ENCODE measurements at regions not wholly inside any gene's neighbourhood (a gene's known extent, or its start where the extent isn't known, plus 50 kb on each side); places are given as distances from the start of the nearest gene placed in this dataset.

DNA sequence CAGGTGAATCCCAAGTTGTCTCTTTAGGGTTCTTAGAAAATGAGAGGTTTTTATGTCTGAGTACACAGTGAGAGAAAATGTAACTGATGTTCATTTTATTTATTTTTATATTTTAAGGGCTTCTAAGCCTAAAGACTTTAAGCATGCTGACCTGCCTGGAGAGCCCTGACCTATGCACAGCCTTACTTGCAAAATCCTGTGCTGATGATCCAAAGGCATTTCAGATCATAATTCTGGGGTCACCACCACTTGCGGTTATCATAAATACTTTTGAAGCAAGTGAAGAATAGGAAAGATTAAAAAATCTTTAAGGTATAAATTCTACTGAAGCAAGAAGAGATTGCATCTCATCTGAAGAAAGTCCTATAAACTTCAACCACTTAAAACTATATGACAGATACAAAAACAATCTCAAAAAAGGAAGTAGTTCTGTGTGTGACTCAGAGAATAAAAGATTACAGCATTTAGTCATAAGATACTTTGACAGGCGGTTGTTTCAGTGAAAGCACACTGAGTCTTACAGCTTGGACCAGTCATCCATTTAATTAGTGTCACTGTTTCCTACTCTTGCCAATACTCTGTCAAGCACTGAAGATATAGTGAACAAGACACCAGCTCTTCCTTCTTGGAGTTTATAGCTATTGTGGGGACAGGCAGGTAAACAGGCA lies 245.2 kb upstream of the DIPK2B start:
- Histone ChIP-seq H4K20me1 (replicated peaks; ENCODE audit: control insufficient read depth, extremely low read depth, insufficient read depth, low read length) (no peaks in the 10 kb centered on the region), H3K9ac (replicated peaks; ENCODE audit: extremely low read depth, insufficient read depth, low read length) (no peak overlapping the region), H3K9me3 (replicated peaks; ENCODE audit: control insufficient read depth, insufficient read depth, low read length) (no peaks in the 10 kb centered on the region), H3K27ac (ENCODE audit: insufficient read depth, low read depth, low read length) (peak overlapping the region; percentile 11), H3K4me2 (ENCODE audit: insufficient read depth, low read length) (no peak overlapping the region), H3K9me1 (replicated peaks; ENCODE audit: control insufficient read depth, extremely low read depth, insufficient read depth, low read length) (no peaks in the 10 kb centered on the region), H3K79me2 (ENCODE audit: control insufficient read depth, insufficient read depth, low read length) (no peaks in the 10 kb centered on the region), H3K36me3 (ENCODE audit: control insufficient read depth in 2 of 2, extremely low read depth in 1 of 2, insufficient read depth in 2 of 2, low read length in 2 of 2) (no peaks in the 10 kb centered on the region), H3K4me1 (ENCODE audit: control insufficient read depth, extremely low read depth, insufficient read depth, low read length) (peaks cover 10% of the 10 kb centered on the region), H2AFZ (ENCODE audit: low read depth, low read length) (no peak overlapping the region), H3K27me3 (ENCODE audit: control insufficient read depth in 2 of 2, insufficient read depth in 2 of 2, low read length in 2 of 2) (no peaks in the 10 kb centered on the region), H3K4me3 (replicated peaks in 1 of 3; ENCODE audit: insufficient read depth in 1 of 3, low read depth in 1 of 3, low read length in 3 of 3) (no peak overlapping the region)
- peak; percentile 72 for DNase-seq (ENCODE audit: low read depth, low spot score)
- ChIA-PET CTCF (no interaction called here), POLR2A (no interaction called here)
- peak; percentile 61 for TF ChIP-seq JUN (IDR thresholded peaks at IDR 0.05; ENCODE audit: borderline replicate concordance, insufficient read depth, insufficient read length, low read depth)
- no peak for TF ChIP-seq EZH2 (IDR thresholded peaks at IDR 0.05; ENCODE audit: borderline replicate concordance, low read depth, low read length, severe bottlenecking)
- TF ChIP-seq, protein P1, sequence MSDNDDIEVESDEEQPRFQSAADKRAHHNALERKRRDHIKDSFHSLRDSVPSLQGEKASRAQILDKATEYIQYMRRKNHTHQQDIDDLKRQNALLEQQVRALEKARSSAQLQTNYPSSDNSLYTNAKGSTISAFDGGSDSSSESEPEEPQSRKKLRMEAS (IDR thresholded peaks at IDR 0.05; ENCODE audit: insufficient read depth, insufficient read length) = no peak
- no peak for TF ChIP-seq POLR2A (IDR thresholded peaks at IDR 0.05; ENCODE audit: low read depth, low read length)
- TF ChIP-seq, protein P2, sequence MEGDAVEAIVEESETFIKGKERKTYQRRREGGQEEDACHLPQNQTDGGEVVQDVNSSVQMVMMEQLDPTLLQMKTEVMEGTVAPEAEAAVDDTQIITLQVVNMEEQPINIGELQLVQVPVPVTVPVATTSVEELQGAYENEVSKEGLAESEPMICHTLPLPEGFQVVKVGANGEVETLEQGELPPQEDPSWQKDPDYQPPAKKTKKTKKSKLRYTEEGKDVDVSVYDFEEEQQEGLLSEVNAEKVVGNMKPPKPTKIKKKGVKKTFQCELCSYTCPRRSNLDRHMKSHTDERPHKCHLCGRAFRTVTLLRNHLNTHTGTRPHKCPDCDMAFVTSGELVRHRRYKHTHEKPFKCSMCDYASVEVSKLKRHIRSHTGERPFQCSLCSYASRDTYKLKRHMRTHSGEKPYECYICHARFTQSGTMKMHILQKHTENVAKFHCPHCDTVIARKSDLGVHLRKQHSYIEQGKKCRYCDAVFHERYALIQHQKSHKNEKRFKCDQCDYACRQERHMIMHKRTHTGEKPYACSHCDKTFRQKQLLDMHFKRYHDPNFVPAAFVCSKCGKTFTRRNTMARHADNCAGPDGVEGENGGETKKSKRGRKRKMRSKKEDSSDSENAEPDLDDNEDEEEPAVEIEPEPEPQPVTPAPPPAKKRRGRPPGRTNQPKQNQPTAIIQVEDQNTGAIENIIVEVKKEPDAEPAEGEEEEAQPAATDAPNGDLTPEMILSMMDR (IDR thresholded peaks at IDR 0.05; ENCODE audit: extremely low read depth in 1 of 2, insufficient read depth in 1 of 2, low read depth in 1 of 2, low read length in 2 of 2) = no peak
- peak; percentile 64 for TF ChIP-seq GATA2 (IDR thresholded peaks at IDR 0.05; ENCODE audit: insufficient read depth, insufficient read length, low read depth, low read length)
- peak; percentile 83 for TF ChIP-seq FOS (IDR thresholded peaks at IDR 0.05; ENCODE audit: borderline replicate concordance, insufficient read depth, low read length)
- TF ChIP-seq MYC (IDR thresholded peaks at IDR 0.05; ENCODE audit: low read depth, low read length) = no peak
- TF ChIP-seq POLR2AphosphoS5 (IDR thresholded peaks at IDR 0.05; ENCODE audit: insufficient read depth, low read depth, low read length) = no peak
- no TSS peak for BruUV-seq (replicated peaks)
- dilution Hi-C loops (cut with MboI; ENCODE audit: extremely low pct_ligation_motif_present, low sequenced_read_pairs) = no loop called here
- intact Hi-C loops (cut with micrococcal nuclease) = no loop called here
- FAIRE-seq = peak; percentile 93
